Osteocyte (in vitro differentiated cells): ENCODE measurements at regions not wholly inside any gene's neighbourhood (a gene's known extent, or its start where the extent isn't known, plus 50 kb on each side); places are given as distances from the start of the nearest gene placed in this dataset.

Source experiments
- DNase-seq: peaks from one replicate; pipeline ENCODE4 v3.0.0; 2021; ENCODE audit warnings: mixed read lengths; ENCODE audit not compliant: unreplicated experiment; ENCODE audit errors: extremely low spot score
- H3K27ac Mint-ChIP-seq: one replicate; pipeline ENCODE4 v1.8.0; 2021; ENCODE audit warnings: mild to moderate bottlenecking, mixed read lengths; ENCODE audit not compliant: unreplicated experiment
- H3K27me3 Mint-ChIP-seq: one replicate; pipeline ENCODE4 v1.8.0; 2021; ENCODE audit warnings: mixed read lengths; ENCODE audit not compliant: unreplicated experiment
- H3K36me3 Mint-ChIP-seq: one replicate; pipeline ENCODE4 v1.8.0; 2021; ENCODE audit warnings: mixed read lengths; ENCODE audit not compliant: unreplicated experiment
- H3K4me1 Mint-ChIP-seq: one replicate; pipeline ENCODE4 v1.8.0; 2021; ENCODE audit warnings: mixed read lengths; ENCODE audit not compliant: unreplicated experiment
- H3K4me3 Mint-ChIP-seq: one replicate; pipeline ENCODE4 v1.8.0; 2021; ENCODE audit warnings: mild to moderate bottlenecking, moderate library complexity, mixed read lengths; ENCODE audit not compliant: unreplicated experiment
- H3K9me3 Mint-ChIP-seq: one replicate; pipeline ENCODE4 v1.8.0; 2021; ENCODE audit warnings: mixed read lengths; ENCODE audit not compliant: unreplicated experiment
- CTCF ChIP-seq: fragments of 200-600 bp; sonication (generic); IDR thresholded peaks from 2 replicates; pipeline ENCODE4 v1.5.0; 2021; ENCODE audit warnings: antibody characterized with exemption, mild to moderate bottlenecking, moderate library complexity

DNA sequence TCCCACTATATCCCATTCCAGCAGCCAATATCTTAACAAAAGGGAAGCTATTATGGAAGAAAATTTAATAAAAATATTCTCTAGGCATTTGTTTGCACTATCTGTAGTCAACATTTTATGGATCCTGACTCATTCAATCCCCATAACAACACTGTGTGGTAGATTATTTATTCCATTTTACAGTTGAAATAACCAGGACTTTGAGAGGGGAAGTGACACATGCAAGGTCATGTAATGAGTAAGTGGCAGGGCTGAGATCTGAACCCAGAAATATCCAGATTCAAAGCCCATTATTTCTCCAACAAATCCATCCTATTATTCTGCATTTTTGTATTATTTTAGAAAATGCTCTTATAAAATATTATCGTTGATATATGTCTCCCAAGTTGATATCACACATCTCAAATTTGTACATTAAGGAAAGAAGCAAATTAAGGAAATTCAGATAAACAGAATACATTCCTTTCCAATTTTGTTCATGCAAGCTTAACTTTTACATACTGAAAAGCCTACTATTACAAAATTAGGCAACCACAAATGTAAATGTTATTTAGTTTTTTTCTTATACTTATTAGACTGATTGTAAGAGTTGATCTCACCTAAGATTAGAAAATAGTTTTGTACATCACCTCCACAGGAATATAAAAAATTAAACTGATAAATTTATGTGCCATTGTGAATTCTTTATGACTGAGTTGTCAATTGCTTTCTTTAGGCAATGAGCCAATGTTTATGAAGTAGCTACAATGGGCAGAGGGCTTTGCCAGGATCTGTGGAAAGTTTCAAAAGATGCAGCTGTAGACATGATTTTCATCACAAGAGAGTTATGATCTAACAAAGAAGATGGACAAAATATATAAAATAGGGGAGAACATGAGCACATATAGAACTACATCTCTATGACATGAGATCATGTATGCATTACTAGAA, 55.1 kb upstream of the E2F7 start:
- DNase-seq = no peak
- H3K4me1 Mint-ChIP-seq = peaks cover 13% of the 10 kb centered on the region
- no peaks in the 10 kb centered on the region for H3K27me3 Mint-ChIP-seq
- no peak overlapping the region for H3K27ac Mint-ChIP-seq
- H3K9me3 Mint-ChIP-seq = peaks cover 8% of the 10 kb centered on the region
- no peak for TF ChIP-seq CTCF
- H3K4me3 Mint-ChIP-seq = no peak overlapping the region
- H3K36me3 Mint-ChIP-seq = no peaks in the 10 kb centered on the region

DNA sequence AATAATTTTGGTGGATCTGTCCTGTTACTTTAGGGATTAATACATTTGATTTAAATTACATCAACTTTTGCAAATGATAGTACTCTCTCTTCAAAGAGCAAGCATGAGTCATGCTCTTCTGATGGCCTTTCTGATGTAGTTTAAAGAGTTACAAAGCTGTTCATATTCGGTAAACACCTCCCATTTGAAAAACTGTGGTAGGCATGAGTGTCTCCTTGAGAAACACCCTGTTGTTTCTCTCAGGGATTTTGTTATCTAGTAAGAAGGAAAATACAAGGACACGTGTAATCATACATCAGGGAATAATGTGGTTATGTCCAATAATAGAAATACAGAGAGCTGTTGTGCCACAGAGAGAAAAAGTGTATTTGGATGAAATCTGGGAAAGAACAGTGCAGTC, 53.3 kb upstream of the E2F7 start:
- DNase-seq = no peak
- Mint-ChIP-seq H3K4me3 (no peak overlapping the region), H3K27ac (no peak overlapping the region), H3K9me3 (no peaks in the 10 kb centered on the region), H3K36me3 (no peaks in the 10 kb centered on the region), H3K4me1 (peaks cover 13% of the 10 kb centered on the region), H3K27me3 (no peaks in the 10 kb centered on the region)
- no peak for TF ChIP-seq CTCF

DNA sequence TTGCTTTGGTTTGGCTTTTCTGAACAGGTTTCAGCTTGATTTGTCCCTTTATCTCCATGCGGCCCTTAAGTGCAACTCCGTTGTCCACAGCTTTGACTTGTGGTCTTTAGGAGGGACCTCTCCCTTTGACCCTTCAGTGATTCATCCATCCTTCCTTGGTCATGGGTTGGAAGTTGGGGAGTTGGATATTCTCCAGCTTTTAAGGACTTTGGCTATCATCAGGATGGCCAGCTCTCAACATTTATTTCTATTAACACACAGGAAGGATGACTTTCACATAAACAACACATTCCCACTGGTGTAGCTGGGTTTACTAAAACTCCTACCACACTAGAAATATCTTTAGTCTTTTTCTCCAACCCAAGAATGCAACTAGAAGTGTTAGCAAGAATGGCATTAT, 50.9 kb upstream of the E2F7 start:
- H3K27me3 Mint-ChIP-seq = no peaks in the 10 kb centered on the region
- no peak for TF ChIP-seq CTCF
- H3K4me1 Mint-ChIP-seq = peaks cover 4% of the 10 kb centered on the region
- no peak for DNase-seq
- H3K4me3 Mint-ChIP-seq = no peak overlapping the region
- no peaks in the 10 kb centered on the region for H3K36me3 Mint-ChIP-seq
- no peak overlapping the region for H3K27ac Mint-ChIP-seq
- peaks cover 4% of the 10 kb centered on the region for H3K9me3 Mint-ChIP-seq

DNA sequence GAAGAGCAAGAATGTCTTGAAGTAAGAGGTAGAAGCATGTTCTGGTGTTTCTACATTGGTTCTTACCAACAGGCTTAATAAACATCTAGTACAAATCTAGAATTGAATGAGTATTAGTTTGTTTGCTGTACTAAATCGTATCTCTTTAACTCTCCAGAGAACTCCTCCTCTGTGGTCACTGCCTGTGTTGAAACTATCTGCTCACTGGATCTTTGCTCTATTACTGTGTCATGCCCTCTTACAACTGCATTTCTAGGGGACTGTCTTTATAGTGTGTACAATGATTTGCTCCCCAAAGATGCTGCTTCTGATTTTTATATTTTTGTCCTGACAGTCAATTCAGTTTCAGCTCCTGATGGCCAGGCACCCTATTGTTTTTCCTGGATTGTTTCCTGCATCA, 50.1 kb upstream of the E2F7 start:
- Mint-ChIP-seq H3K27ac (no peak overlapping the region), H3K4me1 (no peaks in the 10 kb centered on the region), H3K4me3 (no peak overlapping the region), H3K9me3 (peaks cover 10% of the 10 kb centered on the region), H3K36me3 (no peaks in the 10 kb centered on the region), H3K27me3 (no peaks in the 10 kb centered on the region)
- TF ChIP-seq CTCF = no peak
- DNase-seq = no peak
